SU-DHL-6 (cell line): ENCODE measurements at regions not wholly inside any gene's neighbourhood (a gene's known extent, or its start where the extent isn't known, plus 50 kb on each side); places are given as distances from the start of the nearest gene placed in this dataset.

Experiments
- EZH2phosphoT487 ChIP-seq: fragments of 200-600 bp; sonication (generic), shearing (Covaris generic); conservative IDR thresholded peaks from 2 replicates; pipeline ENCODE4 v1.6.1; 2018; ENCODE audit warnings: mild to moderate bottlenecking, antibody characterized with exemption, low read length, moderate library complexity, mixed read lengths
- TF ChIP-seq, protein P1 (sequence below): fragments of 200-600 bp; sonication (generic); IDR thresholded peaks from one replicate; pipeline ENCODE4 v1.5.1; 2017; ENCODE audit warnings: antibody characterized with exemption, mild to moderate bottlenecking, low read length, moderate library complexity; ENCODE audit not compliant: insufficient read depth, poor library complexity, severe bottlenecking

DNA sequence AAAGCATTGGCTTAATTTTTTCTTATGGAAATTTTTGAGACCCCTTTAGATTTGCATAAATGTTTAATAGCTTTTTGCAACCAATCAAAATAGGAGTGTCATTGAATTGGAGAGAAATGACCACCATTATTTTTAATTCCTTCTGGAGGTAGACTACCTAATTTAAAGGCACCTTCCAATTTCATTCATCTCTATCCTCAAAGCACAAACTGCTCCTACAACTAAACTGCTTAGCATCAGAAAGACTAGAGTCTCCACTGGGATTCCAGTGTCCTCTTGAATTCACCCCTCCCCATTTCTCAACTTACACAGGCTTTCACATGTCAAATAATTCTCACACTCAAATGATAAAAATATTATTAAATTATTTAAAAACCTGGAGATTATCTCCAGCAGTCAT is 168.4 kb downstream of the RPS29 start:
- TF ChIP-seq, protein P1, sequence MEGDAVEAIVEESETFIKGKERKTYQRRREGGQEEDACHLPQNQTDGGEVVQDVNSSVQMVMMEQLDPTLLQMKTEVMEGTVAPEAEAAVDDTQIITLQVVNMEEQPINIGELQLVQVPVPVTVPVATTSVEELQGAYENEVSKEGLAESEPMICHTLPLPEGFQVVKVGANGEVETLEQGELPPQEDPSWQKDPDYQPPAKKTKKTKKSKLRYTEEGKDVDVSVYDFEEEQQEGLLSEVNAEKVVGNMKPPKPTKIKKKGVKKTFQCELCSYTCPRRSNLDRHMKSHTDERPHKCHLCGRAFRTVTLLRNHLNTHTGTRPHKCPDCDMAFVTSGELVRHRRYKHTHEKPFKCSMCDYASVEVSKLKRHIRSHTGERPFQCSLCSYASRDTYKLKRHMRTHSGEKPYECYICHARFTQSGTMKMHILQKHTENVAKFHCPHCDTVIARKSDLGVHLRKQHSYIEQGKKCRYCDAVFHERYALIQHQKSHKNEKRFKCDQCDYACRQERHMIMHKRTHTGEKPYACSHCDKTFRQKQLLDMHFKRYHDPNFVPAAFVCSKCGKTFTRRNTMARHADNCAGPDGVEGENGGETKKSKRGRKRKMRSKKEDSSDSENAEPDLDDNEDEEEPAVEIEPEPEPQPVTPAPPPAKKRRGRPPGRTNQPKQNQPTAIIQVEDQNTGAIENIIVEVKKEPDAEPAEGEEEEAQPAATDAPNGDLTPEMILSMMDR: no peak
- TF ChIP-seq EZH2phosphoT487: no peak
